ENCODE measurements at regions not wholly inside any gene's neighbourhood (a gene's known extent, or its start where the extent isn't known, plus 50 kb on each side); places are given as distances from the start of the nearest gene placed in this dataset.

DNA sequence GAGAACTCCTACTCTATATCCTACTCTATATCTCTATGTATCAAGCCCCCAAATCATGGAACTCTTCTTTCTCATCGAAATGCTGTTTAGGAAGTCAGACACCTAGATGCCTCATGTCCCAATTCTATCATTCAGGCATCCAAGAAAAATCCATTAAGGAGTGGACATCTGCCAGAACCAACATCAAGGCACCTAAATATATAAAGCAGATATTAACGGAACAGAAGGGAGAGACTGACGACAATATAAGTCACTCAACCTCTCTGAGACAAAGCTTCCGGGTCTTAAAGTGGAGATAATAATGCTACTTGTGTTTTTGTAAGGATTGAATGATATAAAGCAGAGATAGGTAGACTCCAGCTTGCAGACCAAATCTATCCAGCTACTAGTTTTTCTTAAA, 241.5 kb downstream of the NFATC2 start:
- TF ChIP-seq, protein P1, sequence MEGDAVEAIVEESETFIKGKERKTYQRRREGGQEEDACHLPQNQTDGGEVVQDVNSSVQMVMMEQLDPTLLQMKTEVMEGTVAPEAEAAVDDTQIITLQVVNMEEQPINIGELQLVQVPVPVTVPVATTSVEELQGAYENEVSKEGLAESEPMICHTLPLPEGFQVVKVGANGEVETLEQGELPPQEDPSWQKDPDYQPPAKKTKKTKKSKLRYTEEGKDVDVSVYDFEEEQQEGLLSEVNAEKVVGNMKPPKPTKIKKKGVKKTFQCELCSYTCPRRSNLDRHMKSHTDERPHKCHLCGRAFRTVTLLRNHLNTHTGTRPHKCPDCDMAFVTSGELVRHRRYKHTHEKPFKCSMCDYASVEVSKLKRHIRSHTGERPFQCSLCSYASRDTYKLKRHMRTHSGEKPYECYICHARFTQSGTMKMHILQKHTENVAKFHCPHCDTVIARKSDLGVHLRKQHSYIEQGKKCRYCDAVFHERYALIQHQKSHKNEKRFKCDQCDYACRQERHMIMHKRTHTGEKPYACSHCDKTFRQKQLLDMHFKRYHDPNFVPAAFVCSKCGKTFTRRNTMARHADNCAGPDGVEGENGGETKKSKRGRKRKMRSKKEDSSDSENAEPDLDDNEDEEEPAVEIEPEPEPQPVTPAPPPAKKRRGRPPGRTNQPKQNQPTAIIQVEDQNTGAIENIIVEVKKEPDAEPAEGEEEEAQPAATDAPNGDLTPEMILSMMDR (IDR thresholded peaks at IDR 0.05; ENCODE audit: low read length): no peak
- TF ChIP-seq EZH2 (optimal IDR thresholded peaks at IDR 0.05; ENCODE audit: low read depth, low read length): no peak
